IPS-15b (cell line): ENCODE measurements at regions not wholly inside any gene's neighbourhood (a gene's known extent, or its start where the extent isn't known, plus 50 kb on each side); places are given as distances from the start of the nearest gene placed in this dataset.
"Not testable (repeated sequence)": the region's sequence is repeated elsewhere in the genome, so short reads cannot be mapped to it uniquely, and the experiment has no call there.

Experiments
- H3K27me3 ChIP-seq: one replicate; pipeline ENCODE4 v1.6.1; 2013; ENCODE audit warnings: low read length; ENCODE audit not compliant: control insufficient read depth, insufficient read depth
- H3K36me3 ChIP-seq: one replicate; pipeline ENCODE4 v1.6.1; 2013; ENCODE audit warnings: low read length; ENCODE audit not compliant: control insufficient read depth, insufficient read depth
- H3K4me1 ChIP-seq: one replicate; pipeline ENCODE4 v1.6.1; 2013; ENCODE audit warnings: mild to moderate bottlenecking, low read length; ENCODE audit not compliant: control insufficient read depth, insufficient read depth
- H3K4me3 ChIP-seq: one replicate; pipeline ENCODE4 v1.5.1; 2013; ENCODE audit warnings: low read depth, low read length
- H3K9ac ChIP-seq: one replicate; pipeline ENCODE4 v1.6.1; 2013; ENCODE audit warnings: low read depth, mild to moderate bottlenecking, low read length
- H3K9me3 ChIP-seq: one replicate; pipeline ENCODE4 v1.6.1; 2013; ENCODE audit warnings: mild to moderate bottlenecking, low read length; ENCODE audit not compliant: control insufficient read depth, insufficient read depth

DNA sequence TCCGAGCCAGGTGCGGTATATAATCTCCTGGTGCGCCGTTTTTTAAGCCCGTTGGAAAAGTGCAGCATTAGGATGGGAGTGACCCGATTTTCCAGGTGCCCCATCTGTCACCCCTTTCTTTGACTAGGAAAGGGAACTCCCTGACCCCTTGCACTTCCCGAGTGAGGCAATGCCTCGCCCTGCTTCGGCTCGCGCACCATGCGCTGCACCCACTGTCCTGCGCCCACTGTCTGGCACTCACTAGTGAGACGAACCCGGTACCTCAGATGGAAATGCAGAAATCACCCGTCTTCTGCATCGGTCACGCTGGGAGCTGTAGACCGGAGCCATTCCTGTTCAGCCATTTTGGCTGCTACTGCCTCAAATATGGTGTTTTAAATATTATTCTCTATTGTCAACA lies 198.0 kb downstream of the MEIS1 start:
- H3K9ac ChIP-seq, H3K4me1 ChIP-seq: not testable (repeated sequence)

DNA sequence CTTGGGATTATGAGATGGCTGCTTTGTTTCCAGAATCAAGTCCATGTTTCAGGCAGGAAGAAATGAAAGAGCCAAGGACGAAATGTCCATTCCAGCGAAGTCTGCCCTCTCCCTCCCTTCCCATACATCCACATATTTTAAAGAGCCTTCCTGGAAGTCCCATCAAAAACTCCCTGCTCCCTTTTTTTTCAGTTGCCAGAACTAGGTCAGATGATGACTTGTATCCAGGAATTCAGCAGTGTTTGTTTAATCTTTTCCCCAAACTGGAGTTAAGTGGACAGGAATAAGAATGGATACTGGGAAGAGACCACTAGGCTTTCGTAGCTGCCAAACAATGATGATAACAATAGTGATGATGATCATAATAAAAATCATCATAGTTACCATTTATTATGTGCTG lies 198.7 kb downstream of the MEIS1 start:
- Histone ChIP-seq H3K27me3 (no peaks in the 10 kb centered on the region), H3K4me1 (no peaks in the 10 kb centered on the region), H3K9ac (no peak overlapping the region), H3K36me3 (no peaks in the 10 kb centered on the region), H3K9me3 (peaks cover 6% of the 10 kb centered on the region), H3K4me3 (no peak overlapping the region)

More for the DNA sequence above, 198.0 kb downstream of the MEIS1 start:
- not testable (repeated sequence) for H3K4me3 ChIP-seq, H3K27me3 ChIP-seq, H3K36me3 ChIP-seq, H3K9me3 ChIP-seq

DNA sequence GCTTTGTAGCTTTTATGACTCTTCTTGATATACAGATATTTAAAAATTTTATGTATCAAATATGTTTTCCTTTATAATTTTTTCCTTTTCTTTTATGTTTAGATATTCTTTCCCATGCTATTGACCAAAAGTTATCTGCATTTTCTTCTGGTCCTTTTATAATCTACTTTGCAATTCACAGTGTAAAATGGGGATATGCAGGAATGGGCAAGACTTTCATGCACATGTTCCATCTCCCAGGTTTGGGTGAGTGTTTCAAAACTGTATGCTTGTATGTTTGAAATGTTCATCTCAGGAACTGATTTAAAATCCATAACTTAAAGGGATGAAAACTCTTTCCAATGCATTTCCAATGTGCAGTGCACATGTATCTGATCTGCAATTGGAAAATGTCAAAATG lies 199.9 kb downstream of the MEIS1 start:
- H3K4me1 ChIP-seq, result no peaks in the 10 kb centered on the region
- no peaks in the 10 kb centered on the region for H3K27me3 ChIP-seq
- H3K36me3 ChIP-seq, result no peaks in the 10 kb centered on the region
- H3K9ac ChIP-seq, result no peak overlapping the region
- H3K9me3 ChIP-seq, result peaks cover 6% of the 10 kb centered on the region
- no peak overlapping the region for H3K4me3 ChIP-seq

DNA sequence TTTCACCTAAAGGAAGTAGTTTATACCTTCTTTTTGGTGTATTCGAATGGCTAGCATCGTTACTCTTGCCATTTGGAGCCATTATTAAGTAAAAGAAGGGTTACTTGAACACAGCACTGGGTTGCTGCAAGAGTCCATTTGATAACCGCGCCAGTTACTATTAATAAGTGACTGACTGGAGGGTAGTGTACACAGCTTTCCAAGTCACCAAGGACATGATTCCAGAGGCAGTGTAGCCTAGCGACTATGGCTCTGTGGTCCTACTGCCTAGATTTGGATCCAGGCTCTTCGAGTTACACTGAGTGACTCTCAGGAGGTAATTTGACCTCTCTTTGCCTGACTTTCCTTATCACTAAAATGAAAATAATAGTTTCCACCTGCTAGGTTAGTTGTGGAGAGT lies 206.8 kb downstream of the MEIS1 start:
- no peak overlapping the region for H3K9ac ChIP-seq
- H3K27me3 ChIP-seq, result no peaks in the 10 kb centered on the region
- no peak overlapping the region for H3K4me3 ChIP-seq

DNA sequence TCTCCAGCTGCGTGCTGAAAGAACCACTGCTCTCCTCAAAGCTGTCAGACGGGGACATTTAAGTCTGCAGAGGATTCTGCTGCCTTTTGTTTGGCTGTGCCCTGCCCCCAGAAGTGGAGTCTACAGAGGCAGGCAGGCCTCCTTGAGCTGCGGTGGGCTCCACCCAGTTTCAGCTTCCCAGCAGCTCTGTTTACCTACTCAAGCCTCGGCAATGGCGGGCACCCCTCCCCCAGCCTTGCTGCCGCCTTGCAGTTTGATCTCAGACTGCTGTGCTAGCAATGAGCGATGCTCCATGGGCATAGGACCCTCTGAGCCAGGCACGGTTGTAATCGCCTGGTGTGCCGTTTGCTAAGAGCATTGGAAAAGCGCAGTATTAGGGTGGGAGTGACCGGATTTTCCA lies 213.2 kb downstream of the MEIS1 start:
- H3K9me3 ChIP-seq, H3K4me1 ChIP-seq, H3K4me3 ChIP-seq, H3K9ac ChIP-seq, H3K36me3 ChIP-seq, H3K27me3 ChIP-seq: not testable (repeated sequence)

More for the DNA sequence above, 206.8 kb downstream of the MEIS1 start:
- Histone ChIP-seq H3K36me3 (no peaks in the 10 kb centered on the region), H3K4me1 (no peaks in the 10 kb centered on the region), H3K9me3 (no peaks in the 10 kb centered on the region)

DNA sequence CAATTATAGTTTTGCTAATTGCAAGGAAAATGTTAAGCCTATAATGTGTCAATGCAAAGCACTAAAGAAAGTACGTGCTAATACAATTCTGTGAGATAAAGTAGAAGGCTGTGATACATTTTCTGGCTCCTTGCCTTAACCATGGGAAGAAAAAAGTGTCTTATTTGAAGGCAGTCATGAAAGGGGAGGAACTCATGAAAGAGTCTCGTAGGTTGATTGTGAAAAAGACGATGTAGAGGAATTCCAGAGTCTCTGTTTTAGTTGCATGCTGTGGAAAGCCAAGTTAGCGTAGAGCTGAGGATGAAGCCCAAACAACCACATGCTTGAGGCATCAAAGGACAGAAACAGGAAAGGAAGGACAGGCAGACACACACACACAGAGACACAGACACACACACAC lies 214.1 kb downstream of the MEIS1 start:
- Histone ChIP-seq H3K27me3 (no peaks in the 10 kb centered on the region), H3K4me1 (no peaks in the 10 kb centered on the region), H3K9ac (no peak overlapping the region), H3K9me3 (no peaks in the 10 kb centered on the region), H3K36me3 (no peaks in the 10 kb centered on the region), H3K4me3 (no peak overlapping the region)

DNA sequence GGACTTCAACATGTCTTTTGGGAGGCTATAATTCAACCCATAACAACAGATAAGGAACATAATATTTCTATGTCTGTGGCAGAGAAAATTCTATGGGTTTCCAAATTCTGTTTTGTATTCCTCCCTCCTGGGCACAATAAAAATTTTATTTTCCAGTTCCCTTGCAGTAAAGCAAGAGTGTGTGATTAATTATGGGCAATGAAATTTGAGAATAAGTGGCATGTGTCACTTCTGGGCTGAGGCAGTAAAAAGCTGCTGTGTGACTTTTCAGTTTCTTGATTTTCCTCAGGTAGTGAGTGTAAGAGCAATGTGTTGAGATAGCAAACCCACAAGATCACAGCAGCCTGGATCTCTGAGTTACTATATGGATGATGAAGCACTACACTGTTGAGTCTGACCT lies 216.4 kb downstream of the MEIS1 start:
- Histone ChIP-seq H3K4me1 (no peaks in the 10 kb centered on the region), H3K27me3 (no peaks in the 10 kb centered on the region), H3K9me3 (no peaks in the 10 kb centered on the region), H3K4me3 (no peak overlapping the region), H3K36me3 (no peaks in the 10 kb centered on the region), H3K9ac (no peak overlapping the region)

DNA sequence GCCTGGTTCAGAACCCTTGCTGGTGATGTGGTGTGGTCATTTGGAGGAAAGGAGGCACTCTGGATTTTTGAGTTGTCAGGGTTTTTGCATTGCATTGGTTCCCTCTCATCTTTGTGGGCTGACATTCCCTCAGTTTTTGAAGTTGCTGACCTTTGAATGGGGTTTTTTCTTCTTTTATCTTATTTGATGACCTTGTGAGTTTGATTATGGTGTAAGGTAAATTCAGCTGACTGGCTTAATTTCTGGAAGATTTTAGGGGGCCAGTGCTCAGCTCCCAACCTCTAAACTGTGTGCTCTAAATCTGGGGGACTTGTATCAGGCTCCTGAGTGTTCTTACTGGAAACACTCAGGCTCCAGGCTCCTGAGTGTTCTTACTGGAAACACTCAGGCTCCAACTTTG lies 225.9 kb downstream of the MEIS1 start:
- Histone ChIP-seq H3K36me3 (no peaks in the 10 kb centered on the region), H3K27me3 (no peaks in the 10 kb centered on the region), H3K4me1 (no peaks in the 10 kb centered on the region), H3K9me3 (no peaks in the 10 kb centered on the region), H3K9ac (no peak overlapping the region), H3K4me3 (no peak overlapping the region)

DNA sequence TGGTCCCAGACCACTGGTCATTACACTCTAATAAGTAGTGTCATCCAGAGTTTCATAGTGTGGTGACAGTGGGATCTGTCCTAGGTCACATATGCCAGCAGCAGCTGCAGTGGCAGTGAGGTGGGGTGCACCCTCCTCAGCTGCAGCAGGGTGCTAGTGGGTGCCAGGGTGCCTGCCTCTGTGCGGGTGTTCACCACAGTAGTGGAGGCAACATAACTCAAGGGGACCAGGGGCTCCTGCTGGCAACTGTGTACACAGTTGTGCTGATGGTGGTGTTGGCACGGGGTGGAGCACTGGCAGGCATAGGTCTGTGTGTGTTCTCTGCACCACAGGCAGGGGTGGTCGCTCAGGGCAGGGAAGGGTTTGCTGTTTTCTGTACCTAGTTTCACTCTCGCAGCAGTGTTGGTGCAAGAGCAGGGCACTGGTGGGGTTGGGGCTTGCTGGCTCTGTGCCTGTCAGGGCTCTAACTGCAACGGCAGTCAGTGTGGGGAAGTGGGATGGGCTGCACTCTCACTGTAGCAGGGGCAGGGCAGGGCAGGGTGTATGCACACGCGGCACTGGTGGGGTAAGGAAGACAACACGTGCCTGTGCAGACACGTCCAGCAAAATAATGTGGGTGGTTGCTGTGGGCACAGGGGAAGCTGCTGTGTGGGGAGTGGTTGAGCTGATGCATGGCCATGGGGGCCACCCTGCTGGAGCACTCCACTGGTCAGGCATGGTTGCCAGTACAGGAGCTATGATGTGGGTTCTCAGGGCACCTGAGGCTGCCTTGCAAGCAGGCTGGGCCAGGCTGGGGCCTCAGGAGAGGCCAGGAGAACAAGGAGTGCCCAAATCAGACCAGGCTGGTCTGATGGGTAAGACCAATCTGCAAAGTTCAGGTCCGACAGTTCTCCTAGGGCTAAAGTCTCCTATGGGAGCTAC lies 226.6 kb downstream of the MEIS1 start:
- Histone ChIP-seq H3K9ac (no peak overlapping the region), H3K4me1 (no peaks in the 10 kb centered on the region), H3K4me3 (no peak overlapping the region), H3K9me3 (no peaks in the 10 kb centered on the region), H3K36me3 (no peaks in the 10 kb centered on the region), H3K27me3 (no peaks in the 10 kb centered on the region)

DNA sequence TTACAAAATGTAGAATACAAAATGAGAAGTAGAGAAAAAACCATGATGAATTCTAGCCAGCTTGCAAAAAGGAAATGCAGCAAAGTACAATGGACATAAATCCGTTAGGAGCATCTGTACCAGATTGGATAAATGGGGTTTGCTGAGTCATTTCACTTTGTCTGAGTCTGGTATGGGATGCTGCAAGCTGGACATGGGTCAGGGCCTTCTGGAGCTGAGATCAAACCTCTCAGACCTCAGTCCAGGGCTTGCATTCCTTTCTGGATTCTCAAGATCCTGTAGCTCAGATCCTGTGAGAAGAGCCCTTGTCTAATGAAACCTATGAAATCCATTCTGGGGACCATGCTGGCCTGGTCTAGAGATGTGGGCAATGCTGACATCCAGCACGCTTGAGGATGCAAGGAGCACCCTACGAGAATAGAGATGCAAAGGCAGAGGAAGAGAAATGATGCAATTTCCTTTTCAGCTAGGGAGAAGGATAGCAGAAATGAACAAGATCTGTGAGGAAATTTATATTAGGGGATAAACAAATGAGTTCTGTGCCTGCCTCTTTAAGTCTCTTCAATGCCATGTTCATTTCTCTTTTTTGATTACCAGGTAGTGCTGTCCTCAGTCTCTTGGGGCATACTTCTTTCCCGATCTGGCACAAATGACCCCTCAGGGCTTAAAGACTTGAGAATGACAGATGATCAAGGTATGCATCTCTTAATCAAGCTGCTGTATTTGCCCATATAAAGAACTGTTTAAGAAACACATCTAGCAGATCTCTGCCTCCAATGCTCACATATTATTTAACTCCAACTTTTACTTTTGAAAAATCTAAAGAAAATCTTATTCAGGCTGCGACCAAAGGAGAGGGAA lies 230.4 kb downstream of the MEIS1 start:
- no peaks in the 10 kb centered on the region for H3K9me3 ChIP-seq
- H3K27me3 ChIP-seq, result no peaks in the 10 kb centered on the region
- peaks cover 9% of the 10 kb centered on the region for H3K4me1 ChIP-seq
- no peak overlapping the region for H3K9ac ChIP-seq
- no peak overlapping the region for H3K4me3 ChIP-seq
- H3K36me3 ChIP-seq, result no peaks in the 10 kb centered on the region

DNA sequence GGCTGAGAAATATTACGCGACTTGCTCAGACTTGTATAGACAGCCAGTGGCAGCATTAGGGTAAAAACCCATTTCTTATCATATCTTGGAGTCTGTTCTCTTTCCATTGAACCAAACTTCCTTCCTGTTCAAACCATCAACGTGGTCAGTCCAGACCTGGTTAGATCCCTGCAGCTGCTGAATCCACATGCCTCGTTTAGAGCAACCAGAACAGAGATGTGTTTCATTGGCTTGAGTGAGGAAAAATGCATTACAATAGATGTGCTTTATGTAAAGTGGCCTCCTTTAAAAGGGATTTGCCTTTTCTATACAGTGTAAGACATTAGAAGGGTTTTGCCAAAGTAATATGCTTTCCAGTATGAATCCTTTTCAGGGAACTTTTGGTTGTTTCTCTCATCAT lies 232.4 kb downstream of the MEIS1 start:
- Histone ChIP-seq H3K27me3 (no peaks in the 10 kb centered on the region), H3K36me3 (no peaks in the 10 kb centered on the region), H3K4me1 (peaks cover 9% of the 10 kb centered on the region), H3K9me3 (no peaks in the 10 kb centered on the region), H3K4me3 (no peak overlapping the region), H3K9ac (no peak overlapping the region)

DNA sequence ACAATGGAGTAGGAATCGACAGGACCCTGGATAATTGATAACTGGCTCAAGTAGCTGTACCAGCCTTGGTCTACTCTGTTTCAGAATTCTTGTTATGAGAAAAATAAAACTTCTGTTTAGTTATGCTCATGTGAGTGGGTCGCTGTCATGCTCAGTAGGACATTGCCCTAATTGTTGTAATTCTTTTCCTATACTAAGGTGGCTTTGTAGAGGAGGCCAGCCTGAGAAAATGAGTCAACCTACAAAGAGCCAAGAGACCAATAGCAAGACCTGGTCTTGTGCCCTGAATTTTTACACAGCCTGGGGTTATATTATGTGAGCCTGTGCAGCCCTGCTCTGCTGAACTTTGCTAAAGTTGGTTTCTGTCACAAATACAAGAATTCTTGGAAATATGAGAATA lies 238.4 kb downstream of the MEIS1 start:
- no peaks in the 10 kb centered on the region for H3K27me3 ChIP-seq
- no peak overlapping the region for H3K9ac ChIP-seq
- H3K9me3 ChIP-seq, result no peaks in the 10 kb centered on the region

More for the DNA sequence above, 238.4 kb downstream of the MEIS1 start:
- H3K4me3 ChIP-seq, result no peak overlapping the region
- no peaks in the 10 kb centered on the region for H3K36me3 ChIP-seq
- peaks cover 2% of the 10 kb centered on the region for H3K4me1 ChIP-seq
